ENCODE measurements at regions not wholly inside any gene's neighbourhood (a gene's known extent, or its start where the extent isn't known, plus 50 kb on each side); places are given as distances from the start of the nearest gene placed in this dataset.
"Not testable (repeated sequence)": the region's sequence is repeated elsewhere in the genome, so short reads cannot be mapped to it uniquely, and the experiment has no call there.

GRCh38 chr20:56744325-56744821, 115.3 kb downstream of the TFAP2C start:
- not testable (repeated sequence) for TF ChIP-seq POLR2AphosphoS5 (IDR thresholded peaks at IDR 0.05; ENCODE audit: low read depth, low read length); CTCF (IDR thresholded peaks at IDR 0.05); TCF7L2 (IDR thresholded peaks at IDR 0.05; ENCODE audit: low read depth, low read length); REST (IDR thresholded peaks at IDR 0.05; ENCODE audit: insufficient read depth in 1 of 2, low read depth in 2 of 2, low read length in 1 of 2); SIN3A (IDR thresholded peaks at IDR 0.05; ENCODE audit: borderline replicate concordance, insufficient read depth, low read depth, low read length)
